ENCODE measurements at regions not wholly inside any gene's neighbourhood (a gene's known extent, or its start where the extent isn't known, plus 50 kb on each side); places are given as distances from the start of the nearest gene placed in this dataset.
"Not testable (repeated sequence)": the region's sequence is repeated elsewhere in the genome, so short reads cannot be mapped to it uniquely, and the experiment has no call there.

DNA sequence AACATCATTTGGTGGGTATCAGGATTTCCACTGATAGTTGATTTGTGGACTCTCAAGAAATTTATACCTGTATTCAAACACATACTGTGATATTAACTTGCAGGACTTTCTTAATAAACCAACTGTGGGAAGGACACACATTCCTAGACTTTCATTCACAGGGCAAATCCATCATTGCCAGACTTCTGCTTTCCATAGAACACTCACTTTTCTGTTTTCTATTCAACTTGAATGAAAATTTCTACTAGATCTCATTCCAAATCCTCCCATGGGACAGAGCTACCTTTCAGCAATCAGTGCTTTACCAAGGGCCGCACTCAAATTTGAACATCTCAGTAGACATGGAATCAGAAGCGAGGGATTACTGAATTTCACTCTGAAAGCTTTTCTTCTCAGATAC is 612.5 kb downstream of the IRS1 start:
- 60 to 85% (median 71%) methylated on average over 2 of the region's 2 CpGs for WGBS, 3 donors
- H3K27ac ChIP-seq (ENCODE audit: low read depth, low read length), result no peak overlapping the region

DNA sequence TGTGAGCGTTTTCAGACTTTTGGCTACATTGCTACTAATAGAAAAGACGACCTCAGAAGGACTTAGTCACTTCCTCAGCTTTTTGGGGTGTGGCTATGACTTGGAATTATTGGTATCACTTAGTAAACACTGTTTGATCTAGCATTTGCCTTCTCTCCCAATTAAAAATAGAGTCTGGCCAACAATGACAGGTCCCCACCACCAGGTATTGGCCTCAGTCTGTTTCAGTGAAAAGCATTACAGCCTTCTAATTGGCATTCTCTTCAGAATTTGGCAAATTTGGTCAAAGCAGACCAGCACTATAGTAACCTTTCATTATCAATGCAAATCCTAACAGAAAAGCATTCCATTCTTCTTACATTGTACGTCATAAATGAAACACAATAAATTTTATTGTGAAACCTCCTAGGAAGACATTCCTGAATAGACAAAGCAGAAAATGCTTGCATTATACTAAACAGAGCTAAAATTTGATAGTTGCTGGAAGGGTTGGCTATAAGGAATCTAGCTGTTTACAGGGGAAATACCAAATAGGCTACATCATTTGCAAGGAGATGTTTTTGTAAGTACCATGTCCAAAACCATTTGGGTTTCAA is 613.9 kb downstream of the IRS1 start:
- H3K27ac ChIP-seq (ENCODE audit: low read depth, low read length), result no peak overlapping the region
- 20 to 45% (median 23%) methylated on average over 3 of the region's 3 CpGs for WGBS, 3 donors

DNA sequence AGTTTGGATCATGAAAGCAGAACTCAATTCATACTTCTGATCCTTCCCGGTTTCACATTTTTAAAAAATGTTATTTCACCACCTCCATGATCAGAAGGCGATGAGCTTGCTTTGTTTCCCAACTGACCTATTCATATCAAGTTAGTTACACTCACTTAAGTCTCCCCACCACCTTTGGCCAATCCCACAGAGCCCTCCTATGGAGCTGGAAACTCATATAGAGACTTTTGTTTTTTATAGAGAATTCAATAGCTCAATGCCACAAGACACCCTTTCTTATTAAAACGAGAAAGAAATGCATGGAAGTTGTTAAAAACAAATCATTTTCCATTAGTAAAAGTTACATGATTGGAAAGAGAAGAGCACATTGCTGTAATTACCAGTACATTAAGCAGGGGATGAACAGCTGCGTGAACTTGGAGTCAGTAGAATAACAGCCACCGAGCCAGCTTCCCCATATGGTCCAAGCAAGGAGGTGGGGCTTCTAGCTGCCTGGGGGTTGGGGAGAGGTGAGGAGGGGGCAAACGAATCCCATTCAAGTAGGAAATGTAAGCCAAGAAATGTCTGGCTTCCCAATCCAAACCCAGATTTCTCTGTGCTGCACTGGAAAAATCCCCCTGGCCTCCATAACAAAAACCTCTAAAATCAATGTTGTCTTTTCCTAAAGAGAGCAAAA is 614.5 kb downstream of the IRS1 start:
- WGBS, 3 donors, result 40 to 55% (median 42%) methylated on average over 6 of the region's 6 CpGs
- H3K27ac ChIP-seq (ENCODE audit: low read depth, low read length), result no peak overlapping the region

DNA sequence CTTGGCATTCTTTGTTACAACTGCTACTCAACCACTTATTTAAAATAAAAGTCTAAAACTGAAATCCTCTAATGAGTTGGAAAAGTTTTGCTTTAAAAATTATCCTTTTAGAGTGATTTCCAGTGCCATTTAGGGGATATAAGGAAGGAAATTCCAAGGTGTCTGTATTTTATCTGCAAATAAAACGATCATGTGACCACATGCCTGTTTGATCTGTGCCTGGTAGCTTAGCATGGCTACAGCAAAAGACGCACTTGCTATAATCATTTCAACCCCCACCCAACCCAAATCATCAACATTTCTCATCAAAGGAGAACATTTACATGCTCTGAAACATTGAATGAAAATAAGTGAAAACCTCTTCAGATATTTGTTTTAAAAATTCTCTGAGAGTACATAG is 615.1 kb downstream of the IRS1 start:
- 72 to 76% (median 73%) methylated on average over 2 of the region's 2 CpGs for WGBS, 3 donors
- no peak overlapping the region for H3K27ac ChIP-seq (ENCODE audit: low read depth, low read length)

DNA sequence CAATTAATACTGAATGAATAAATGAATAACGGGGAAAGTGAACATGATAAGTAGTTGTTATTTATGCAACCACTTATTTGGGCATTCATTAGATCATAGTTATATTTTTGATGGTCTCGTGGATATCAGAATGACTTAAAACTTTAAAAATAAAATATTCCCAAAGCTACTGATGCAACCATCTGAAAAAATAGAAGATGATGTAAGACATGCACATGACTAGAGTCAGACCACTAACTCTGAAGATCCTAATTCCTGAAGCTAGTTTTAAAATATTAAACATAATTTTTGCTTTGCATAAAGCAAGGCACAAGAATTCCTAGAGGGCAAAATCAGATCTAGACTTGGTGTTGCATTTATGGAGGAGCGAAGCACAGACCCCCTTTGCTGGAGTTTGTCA is 616.1 kb downstream of the IRS1 start:
- no peak overlapping the region for H3K27ac ChIP-seq (ENCODE audit: low read depth, low read length)
- 74 to 88% (median 80%) methylated on average over 3 of the region's 3 CpGs for WGBS, 3 donors

DNA sequence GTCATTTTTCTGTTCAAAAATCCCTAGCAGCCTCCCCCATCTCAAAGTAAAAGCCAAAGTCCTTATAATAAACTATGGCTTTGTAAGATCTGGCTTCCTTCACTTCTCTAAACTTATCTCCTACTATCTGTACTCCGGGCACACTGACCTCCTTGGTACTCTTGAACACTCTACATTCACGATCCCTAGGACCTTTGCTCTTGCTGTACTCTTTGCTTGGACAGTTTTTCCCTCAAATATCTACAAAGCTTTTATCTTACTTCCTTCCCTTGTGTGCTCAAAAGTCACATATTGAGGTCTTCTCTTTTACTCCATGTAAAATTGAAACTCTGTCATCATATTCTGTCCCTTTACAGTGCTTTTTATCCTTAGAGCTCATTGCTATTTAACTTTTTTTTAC is 616.6 kb downstream of the IRS1 start:
- WGBS, 3 donors, result 74 to 81% (median 81%) methylated on average over 2 of the region's 2 CpGs
- H3K27ac ChIP-seq (ENCODE audit: low read depth, low read length), result no peak overlapping the region

DNA sequence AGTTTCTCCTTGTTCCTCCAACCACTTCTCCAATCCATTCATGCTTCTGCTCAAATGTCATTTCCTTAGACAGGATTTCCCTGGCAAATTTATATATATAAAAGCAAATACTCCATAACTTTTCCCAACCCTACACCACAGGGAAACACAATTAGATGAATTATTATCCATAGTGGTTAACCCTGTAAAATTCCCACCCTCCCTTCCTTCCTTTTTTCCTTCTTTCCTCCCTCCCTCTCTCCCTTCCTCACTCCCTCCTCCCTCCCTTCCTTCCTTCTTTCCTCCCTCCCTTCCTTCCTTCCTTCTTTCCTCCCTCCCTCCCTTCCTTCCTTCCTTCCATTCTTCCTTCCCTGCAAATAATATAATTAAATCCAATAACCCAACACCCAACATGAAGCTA is 617.7 kb downstream of the IRS1 start:
- no peak overlapping the region for H3K27ac ChIP-seq (ENCODE audit: low read depth, low read length)

DNA sequence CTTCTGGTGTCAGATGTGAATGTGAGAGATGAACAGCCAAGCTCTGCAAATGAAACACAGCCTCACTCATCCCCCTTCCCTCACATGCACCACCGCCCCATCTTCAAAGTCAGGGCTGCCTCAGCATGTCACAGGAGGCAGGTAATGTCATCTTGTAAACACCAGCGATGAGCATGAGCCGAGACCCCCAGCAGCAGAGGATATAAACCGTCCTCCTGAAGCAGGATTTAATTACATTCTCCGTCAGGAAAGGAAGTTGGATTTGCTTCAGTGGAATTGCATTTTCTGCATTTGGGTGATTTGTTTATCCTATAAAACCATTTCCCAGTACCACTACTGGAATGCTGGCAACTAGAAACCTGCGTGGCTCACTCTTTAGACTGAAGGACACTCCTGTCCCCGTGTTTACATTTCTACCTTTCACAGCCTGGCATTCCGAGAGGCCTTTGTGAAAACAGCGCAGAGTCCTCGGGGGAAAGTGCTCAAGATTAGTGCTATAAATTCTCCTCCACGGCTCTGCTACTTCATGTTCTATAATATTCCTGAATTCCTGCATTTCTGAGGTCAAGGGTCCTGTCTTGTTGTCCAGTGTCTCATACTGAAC is 619.2 kb downstream of the IRS1 start:
- no peak overlapping the region for H3K27ac ChIP-seq (ENCODE audit: low read depth, low read length)

DNA sequence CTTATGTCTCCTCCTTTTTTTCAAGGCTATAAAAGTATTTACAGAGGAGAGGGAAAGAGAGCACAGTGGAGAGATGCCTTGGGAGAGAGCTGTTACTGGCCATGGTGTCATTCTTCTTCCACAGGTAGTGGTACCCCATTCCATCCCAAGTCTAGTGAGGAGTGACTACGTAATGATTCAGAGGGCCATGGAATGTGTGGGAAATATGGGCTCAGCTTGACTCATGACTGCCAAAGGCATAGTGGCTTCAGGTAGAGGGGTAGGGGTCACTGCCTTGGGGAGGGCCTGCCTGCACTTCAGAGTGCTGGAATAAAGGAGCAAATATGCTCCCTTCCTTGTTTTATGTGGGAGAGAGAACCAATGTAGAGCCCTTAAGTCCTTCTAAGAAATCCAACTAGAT is 620.6 kb downstream of the IRS1 start:
- no peak overlapping the region for H3K27ac ChIP-seq (ENCODE audit: low read depth, low read length)
- 95 to 100% (median 96%) methylated on average over 1 of the region's 1 CpG for WGBS, 3 donors

More for the DNA sequence above, 619.2 kb downstream of the IRS1 start:
- WGBS, 3 donors, result 52 to 70% (median 66%) methylated on average over 11 of the region's 11 CpGs

DNA sequence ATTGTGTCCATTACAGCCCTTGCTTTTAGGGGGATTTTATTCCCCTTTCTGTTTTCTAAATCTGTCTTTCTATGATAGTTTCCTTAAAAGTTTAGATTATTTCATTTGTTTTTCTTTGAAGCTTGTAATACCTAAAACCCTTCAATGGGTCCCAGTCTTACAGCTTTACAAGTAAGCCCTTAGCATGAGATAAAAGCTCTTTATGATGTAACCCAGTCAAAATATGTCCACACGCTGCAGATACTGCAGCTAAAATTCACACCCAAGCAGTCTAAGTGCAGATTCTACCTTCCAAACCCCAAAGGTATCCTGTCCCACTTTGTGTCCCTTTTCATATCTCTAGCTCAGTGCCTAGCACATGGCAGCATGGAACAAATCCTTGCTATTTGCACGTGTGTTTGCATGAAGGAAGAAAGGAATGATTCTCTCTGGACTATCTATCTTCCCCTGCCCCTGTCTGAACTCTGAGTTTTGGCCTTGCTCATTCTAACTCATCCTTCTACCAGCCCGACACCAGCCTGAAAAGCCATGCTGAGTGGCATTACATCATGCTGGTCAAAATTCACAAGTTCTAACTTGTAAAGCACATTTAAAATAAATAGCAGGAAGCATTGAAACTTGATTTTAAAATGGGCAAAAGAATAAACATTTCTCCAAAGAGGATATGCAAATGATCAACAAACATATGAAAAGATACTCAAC is 623.2 kb downstream of the IRS1 start:
- no peak overlapping the region for H3K27ac ChIP-seq (ENCODE audit: low read depth, low read length)
- WGBS, 3 donors, result 71 to 80% (median 72%) methylated on average over 3 of the region's 3 CpGs

DNA sequence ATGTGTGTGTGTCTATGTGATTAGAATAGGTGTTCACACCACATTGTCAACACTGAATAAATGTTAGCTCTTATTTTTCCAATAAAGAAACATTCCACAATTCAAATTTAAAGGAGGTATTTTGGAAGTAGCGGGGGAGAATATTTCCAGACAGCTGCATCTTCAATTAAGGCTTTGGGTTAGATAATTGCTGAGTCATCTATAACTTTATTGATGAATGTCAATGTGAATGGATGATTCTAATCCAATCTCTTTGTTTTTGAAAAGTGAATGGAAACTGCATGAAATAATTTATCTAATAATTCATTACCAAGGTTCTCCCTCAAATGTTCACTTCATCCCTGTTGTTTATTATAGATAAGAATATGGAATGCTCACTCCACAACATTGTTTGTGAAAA is 625.2 kb downstream of the IRS1 start:
- 84 to 98% (median 93%) methylated on average over 1 of the region's 1 CpG for WGBS, 3 donors
- no peak overlapping the region for H3K27ac ChIP-seq (ENCODE audit: low read depth, low read length)

DNA sequence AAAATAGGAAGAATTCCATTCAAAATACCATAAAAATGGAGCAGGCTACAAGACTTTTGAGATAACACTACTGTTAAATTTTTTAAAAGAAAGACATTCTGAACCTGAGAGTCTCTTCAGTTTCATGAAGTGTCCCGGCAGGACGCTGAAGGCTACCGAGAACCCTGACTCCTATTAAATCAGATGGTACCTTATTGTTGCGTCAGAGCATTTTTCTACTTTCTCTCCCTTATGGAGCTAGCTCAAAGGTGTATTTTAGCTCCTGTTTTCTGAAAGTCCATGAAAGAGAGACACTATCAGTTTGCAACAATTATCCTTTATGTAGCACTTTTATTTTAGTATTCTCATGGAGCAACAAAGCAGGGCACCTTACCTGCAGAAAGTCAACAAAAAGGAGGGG is 626.7 kb downstream of the IRS1 start:
- H3K27ac ChIP-seq (ENCODE audit: low read depth, low read length), result no peak overlapping the region
- 84 to 94% (median 91%) methylated on average over 4 of the region's 4 CpGs for WGBS, 3 donors

DNA sequence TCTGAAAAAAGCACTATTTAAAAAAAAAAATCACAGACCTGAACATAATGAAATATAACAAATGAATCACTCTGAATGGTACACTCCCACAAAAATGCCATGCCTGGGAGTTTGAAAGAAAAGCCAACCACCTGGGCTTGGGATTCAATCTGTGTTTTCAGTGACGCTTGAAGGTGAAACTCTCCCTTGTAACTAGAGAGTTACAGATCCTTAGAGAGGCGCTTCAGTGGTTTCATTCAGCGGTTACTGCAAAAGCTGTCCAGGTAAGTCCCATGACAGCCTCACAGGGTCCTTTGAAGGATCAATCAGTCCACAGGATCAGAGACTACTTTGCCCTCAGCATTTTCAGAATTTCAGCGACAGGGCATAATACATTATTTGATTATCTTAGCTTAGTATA is 627.3 kb downstream of the IRS1 start:
- WGBS, 3 donors, result 90 to 96% (median 93%) methylated on average over 4 of the region's 4 CpGs

DNA sequence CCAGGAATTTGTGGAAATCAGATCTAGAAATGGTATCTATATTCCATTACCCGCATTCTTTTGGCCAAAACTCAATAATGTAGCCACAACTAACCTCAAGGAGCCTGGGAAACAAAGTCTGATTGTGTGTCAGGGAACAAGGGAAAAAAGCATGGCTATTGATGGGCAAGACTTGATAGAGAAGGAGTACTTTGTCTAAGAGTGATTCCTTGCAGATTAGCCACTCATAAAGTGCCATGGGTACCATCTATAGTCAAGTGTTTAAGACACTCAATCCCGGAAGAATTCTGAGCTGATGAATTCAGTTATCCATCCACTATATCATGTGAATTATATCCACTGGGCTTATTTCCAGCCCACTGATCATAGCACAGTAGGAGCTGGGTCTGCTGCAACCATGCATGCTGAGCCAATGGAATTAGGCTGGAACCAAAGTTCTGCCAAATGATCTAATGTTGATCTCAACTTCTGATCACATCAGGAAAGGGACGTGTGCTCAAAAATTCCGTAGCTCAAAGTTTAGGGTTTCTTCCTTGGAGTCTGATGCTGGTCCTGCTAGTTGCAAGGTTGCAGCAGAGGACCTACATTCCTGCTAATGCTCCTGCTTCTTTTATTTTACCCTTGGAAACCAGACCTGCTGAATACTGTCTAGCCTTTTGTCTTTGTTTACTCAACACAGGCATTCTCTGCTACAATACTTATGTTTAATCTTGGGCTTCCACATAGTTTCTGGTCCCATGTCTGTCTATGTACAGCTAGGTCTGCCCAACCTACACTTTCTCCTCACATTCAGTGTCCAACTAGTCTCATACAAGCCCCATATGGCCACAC is 629.7 kb downstream of the IRS1 start:
- no peak overlapping the region for H3K27ac ChIP-seq (ENCODE audit: low read depth, low read length)
- WGBS, 3 donors, result 77 to 82% (median 81%) methylated on average over 4 of the region's 4 CpGs

More for the DNA sequence above, 627.3 kb downstream of the IRS1 start:
- H3K27ac ChIP-seq (ENCODE audit: low read depth, low read length), result no peak overlapping the region

DNA sequence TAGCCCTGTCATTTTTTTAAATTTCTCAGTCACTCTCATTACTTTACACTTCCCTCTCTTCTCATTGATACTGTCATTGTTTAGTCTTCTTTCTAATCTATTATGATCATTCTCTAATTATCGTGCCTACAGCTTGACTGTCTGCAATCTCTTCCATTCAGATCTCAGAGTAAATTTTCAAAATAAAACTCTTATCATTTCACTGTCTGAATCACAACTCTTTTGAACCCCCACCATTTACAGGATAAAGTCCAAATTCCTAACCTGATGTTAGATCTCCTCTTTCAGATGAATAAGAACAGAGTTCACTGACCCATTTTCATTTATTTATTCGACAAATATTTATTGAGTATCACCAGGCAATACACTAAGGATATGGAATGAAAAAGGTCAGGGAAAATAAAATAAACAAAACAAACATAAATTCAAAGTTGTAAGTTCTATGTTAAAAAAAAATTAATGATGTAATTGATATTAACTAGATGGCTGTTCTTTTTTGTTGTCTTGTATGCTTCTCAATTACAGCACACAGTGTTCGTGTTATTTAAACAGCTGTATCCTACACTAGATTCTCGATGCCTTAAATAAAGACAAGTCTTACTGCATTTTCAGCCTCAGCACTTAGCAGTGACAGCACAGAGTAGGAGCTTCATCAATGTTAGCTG is 631.0 kb downstream of the IRS1 start:
- H3K27ac ChIP-seq (ENCODE audit: low read depth, low read length), result no peak overlapping the region
- 75 to 89% (median 88%) methylated on average over 4 of the region's 4 CpGs for WGBS, 3 donors

DNA sequence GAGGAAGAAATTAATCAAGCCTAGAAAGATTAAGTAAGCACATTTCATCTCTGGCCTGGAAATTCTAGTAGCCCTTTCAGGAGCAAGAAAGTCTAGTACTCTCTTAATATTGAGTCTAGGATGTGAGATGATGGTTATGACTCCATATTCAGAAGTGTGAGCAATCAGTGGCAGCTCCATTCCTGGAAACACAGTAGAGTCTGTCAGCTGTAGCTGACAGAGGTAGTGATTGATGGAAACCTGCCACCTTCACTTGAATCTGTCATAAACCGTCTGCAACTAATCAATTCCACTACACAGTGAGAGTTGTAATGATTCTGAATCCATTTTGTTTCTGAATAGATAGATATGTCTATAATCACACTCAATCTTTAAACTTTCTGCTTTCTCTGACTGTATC is 635.1 kb downstream of the IRS1 start:
- no peak overlapping the region for H3K27ac ChIP-seq (ENCODE audit: low read depth, low read length)
- 50 to 88% (median 66%) methylated on average over 1 of the region's 1 CpG for WGBS, 3 donors

DNA sequence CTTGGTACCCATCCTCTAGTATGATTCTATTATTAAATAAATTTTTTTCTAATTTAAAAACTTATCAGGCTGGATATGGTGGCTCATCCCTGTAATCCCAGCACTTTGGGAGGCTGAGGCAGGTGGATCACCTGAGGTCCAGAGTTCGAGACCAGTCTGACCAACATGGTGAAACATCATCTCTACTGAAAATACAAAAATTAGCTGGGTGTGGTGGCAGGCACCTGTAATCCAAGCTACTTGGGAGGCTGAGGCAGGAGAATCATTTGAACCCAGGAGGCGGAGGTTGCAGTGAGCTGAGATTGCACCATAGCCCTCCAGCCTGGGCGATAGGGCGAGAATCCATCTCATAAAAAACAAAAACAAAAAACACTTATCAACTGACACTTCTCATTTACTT is 639.0 kb downstream of the IRS1 start:
- WGBS, 3 donors, result 93 to 97% (median 97%) methylated on average over 4 of the region's 4 CpGs

DNA sequence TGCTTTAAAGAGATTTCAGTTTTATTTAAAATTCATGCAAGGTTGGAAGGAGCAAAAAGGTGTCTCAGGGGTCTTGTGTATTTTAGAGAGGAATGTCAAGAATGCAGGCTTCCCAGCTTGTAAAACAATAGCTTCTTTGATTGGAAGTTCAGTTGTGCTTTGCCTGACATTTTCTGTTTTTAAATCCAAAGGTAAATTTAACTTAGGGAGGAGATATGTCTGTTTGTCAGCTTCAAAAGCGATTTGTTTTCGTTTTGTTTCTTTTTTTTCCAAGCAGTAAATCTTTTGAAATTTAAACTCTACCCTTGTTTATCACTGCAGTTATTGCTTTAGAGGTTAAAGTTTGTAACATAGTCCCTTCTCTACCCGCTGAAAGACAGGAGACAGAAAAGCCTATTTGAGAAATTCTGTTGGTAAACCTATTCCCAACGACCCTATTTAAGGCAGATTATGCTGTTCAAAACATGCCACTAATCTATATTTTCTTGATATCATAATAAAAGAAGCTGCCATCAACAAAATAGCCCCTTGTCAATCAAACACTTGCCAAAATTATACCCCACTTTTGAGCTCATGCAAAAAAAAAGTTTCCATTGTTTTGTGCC is 639.6 kb downstream of the IRS1 start:
- WGBS, 3 donors, result 16 to 40% (median 39%) methylated on average over 4 of the region's 4 CpGs
- H3K27ac ChIP-seq (ENCODE audit: low read depth, low read length), result no peak overlapping the region

More for the DNA sequence above, 639.0 kb downstream of the IRS1 start:
- H3K27ac ChIP-seq (ENCODE audit: low read depth, low read length), result not testable (repeated sequence)

Data from adipose tissue (tissue), 3 donors.